GM19023 (cell line): ENCODE measurements at regions not wholly inside any gene's neighbourhood (a gene's known extent, or its start where the extent isn't known, plus 50 kb on each side); places are given as distances from the start of the nearest gene placed in this dataset.

ENCODE experiments used
- ATAC-seq: cut with Tn5 transposase; IDR thresholded peaks from one replicate; pipeline ENCODE4 v1.9.1; 2021; ENCODE audit warnings: mild to moderate bottlenecking, moderate library complexity; ENCODE audit not compliant: unreplicated experiment

DNA sequence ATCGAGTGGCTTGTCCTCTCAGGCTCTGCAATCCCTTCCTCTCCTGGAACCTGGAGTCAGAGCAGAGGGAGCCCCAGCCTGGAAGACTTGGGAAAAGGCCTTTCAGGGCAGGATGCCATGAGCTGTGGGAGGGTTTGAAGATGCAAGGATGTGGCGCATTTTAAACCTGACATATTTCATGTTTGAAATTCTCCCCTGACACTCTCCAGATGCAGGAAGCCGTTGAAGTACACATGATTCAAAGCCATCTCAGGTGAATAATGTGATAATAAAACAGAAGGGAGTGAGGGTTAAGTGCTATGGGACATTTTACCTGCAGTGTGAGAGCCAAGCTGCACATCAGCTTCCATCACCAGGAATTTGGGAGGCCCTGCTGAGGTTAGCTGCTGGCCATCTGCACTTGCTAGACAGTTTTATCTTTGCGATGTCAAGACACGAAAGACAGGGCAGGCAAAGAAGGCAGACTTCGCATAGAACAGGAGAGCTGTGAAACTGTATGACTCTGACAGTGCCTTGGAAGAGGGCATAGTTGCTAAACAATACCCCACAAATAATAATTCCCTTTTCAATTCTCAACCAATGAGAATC, 159.1 kb upstream of the GDF10 start:
- ATAC-seq = no peak

DNA sequence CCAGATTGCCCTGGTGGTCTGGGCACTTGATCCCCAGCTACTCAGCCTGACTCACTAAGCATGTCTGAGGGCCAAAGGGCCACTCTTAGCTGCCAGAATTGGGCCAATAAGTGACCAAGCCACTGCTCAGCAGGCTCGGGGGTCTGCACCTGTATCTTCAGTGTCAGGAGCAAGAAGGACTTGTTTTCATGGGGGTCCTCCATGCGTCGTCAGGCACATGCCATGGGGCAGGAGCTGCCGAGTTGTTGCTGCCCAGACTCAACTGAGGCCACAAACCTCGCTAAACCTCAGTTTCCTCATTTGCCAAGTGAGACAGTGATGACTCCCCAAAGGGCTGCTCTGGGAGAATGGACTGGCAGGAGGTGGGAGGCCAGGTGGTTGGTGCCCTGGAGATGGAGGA, 158.6 kb upstream of the GDF10 start:
- no peak for ATAC-seq

DNA sequence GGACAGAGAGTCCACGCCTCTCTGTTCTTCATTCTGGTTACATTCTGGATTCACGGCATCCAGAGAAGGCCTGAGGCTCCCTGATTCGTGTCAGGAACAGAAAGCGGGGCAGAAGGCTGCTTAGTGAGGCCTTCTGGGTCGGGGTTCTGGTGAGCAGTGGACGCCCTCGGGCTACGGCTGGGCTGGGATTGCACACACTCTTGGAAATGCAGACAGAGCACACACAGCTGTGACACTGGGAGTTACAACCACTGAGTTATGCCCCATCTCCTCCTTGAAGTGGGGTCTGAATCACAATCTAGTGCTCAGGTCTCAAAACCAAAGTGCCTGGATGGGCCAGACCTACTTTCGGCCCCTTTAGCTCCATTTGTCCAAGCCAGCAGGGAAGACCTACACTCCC, 156.9 kb upstream of the GDF10 start:
- ATAC-seq = no peak

DNA sequence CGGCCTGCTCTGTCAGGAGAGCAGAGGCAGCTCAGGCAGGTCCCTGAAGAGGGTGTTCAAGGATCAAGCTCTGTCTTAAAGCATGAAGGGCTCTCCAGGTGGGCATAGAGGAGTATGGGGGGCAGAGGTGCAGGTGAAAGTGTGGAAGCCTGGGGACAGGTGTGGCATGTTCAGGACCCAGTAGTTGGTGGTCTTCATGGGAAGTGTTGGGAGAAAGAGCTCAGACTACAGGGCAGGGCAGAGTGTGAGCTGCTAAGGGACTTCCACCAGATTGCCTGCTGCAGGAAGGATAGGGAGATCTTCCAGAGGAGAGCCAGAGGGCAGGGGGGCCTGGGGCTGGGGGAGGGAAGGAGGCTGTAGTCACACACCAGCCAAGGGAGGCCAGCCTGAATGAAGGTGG, 156.5 kb upstream of the GDF10 start:
- no peak for ATAC-seq

DNA sequence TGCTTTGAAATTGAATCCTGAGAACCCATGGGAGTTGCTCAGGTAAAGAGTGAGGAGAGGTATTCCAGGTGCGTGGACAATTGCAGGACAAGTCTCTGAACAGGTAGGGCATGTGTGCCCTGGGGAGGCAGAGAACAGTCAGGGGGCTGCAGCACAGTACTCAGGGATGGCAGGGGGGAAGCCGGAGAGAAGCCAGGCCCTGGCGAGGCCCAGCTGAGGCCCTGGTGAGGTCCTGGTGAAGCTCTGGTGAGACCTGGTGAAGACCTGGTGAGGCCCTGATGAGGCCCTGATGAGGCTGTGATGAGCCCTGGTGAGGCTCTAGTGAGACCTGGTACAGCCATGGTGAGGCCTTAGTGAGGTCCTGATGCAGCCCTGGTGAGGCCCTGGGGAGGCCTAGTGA, 155.5 kb upstream of the GDF10 start:
- ATAC-seq = no peak

DNA sequence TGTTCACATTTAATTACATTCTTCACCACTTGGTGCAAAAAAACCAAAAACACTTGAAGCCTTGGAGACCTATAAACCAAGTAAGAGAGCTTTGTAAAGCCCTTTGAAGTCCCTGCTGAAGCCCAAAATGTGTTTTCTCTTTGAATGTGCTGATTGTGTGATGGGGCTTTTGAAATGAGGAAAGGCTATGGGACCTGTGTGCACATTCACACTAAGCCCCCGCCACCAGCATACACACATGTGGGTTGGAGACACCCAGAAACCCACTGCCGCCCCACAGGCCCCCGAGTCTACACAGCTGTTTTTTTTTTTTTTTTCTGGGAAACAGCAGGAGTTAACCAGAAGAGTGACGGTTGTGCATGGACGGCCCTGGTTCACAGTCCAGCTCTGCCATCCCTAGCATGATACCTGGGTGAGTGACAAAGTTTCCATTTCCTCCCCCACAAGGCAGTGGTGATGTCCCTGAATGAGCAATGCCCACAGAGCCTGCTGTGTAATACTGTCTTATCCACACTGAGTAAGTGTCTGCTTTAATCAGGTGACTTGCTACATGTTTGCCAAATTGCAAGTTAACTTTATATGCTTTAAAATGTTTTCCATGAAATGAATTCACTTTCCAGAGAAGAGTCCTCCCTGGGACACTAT, 154.6 kb upstream of the GDF10 start:
- no peak for ATAC-seq

DNA sequence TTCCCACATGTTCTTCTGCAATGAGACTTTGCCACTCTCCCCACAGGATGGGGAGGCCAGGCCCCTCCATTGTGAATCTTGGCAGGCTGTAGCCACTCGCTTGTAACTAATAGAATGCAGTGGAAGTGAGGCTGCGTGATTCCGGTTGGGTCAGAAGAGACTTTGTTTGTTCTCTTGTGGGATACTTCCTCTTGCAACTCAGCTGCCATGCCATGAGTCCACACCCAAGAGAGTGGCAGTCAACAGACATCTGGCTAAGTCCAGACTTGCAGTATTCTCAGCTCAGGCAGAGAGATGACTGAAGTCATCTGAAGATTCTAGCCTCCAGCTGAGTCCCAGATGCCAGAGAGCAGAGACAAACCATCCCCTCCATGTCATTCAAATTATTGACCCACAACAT, 153.4 kb upstream of the GDF10 start:
- ATAC-seq = no peak

DNA sequence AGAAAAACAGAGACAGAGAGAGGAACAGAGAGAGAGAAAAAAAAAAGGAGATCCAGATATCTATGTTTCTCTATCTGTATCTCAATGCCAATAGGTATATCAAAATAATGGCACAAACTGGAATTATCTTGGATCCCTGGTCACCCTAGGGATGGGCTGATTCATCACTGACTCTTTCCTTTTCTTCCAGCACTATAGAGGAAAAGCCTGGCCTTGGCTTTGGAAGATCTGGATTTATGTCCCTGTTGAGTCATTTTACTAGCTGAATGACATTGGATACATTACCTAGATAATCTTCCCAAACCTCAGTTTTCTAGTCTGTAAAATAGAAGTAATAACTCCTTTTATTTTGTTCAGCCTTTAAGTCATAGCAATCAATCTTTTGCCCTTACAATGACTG, 152.8 kb upstream of the GDF10 start:
- ATAC-seq = no peak

DNA sequence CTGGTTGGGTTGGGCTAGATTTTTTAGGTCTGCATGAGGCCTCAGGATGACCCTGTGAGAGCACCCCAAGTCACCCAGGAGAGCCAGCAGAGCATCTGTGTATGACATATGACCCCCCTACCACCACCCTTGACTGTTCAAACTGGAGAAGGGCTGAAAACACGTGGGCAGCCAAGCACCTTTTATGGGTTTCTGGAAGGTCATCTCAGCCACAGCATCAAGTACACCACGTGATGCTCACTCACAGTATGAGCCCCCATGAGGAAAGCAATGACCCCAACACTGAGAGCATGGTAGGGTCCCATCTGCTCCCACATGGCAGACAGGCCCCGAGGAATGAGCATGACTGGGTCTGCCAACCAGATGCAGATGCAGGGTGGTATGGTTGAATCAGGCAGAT, 149.4 kb upstream of the GDF10 start:
- no peak for ATAC-seq

DNA sequence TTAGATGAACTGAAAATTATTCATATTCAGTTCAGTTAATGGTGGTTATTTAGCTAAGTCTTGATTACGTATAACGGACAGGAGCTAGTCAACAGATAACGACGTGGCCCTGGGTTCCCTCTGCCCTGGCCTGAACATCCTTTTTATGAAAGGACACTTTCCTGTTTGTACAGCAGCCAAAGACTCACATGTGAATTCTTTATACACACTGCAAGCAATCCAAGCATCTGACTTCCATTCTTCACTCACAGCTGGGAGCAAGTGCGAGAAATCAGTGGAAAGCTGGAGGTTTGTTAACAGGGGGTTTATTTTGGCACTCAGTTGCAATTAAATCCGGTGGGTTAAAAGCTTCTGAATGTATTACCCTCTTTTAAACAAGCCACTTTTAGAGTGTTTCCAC, 148.1 kb upstream of the GDF10 start:
- no peak for ATAC-seq

DNA sequence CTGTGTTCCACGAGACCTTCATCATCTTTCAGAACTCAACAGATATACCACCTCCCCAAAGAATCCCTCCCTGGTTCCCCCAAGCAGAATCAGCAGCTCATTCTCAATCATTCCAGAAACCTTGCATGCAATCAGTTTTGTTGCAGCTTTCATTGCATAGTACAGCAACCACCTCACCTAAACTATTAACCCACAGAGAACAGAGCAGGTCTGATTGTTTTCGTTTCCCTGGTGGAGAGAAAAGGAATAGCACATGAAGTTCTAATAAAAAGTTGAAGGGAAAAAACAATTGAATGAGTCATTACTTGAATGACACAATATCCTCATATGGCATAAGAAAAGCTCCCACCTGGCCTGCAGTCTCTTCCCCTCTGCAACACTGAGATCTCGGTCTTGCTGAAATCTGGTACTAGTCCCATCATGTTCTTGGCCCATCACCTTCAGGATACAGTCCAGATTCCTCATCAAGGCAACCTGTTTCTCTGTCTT, 147.1 kb upstream of the GDF10 start:
- no peak for ATAC-seq

DNA sequence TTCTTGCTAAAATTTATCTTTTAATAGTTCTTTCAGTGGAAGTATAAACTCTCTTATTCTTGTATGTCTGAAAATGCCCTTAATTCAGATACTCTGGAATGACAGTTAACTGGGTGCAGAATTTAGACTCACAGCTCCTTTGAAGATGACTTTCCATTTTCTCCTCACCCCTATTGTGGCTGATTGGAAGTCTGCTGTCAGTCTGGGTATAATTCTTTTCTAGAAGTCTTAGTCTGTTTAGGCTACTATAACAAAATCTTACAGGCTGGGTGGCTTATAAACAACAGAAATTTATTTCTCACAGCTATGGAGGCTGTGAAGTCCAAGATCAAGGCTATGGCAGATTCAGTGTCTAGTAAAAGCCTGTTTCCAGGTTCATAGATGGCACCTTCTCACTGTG, 145.2 kb upstream of the GDF10 start:
- no peak for ATAC-seq

DNA sequence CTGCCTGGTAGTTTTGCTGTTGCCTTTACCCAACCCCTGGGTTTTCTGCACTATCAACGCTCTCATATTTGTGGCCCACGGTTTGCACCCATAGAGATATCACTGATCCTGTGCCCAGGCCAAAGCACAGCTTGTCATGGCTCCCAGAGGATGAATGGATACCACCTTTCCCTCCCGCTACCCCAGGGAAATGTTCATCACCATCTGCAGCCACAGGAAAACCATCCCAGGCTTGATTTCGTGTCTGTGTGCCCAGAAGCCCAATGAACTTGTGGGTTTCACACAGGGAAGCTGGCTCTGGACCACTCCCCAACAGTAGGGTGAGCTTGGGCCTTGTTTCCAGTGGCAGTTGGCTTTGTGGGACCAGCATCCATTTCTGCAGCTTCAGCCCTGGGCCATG, 143.1 kb upstream of the GDF10 start:
- ATAC-seq = no peak

DNA sequence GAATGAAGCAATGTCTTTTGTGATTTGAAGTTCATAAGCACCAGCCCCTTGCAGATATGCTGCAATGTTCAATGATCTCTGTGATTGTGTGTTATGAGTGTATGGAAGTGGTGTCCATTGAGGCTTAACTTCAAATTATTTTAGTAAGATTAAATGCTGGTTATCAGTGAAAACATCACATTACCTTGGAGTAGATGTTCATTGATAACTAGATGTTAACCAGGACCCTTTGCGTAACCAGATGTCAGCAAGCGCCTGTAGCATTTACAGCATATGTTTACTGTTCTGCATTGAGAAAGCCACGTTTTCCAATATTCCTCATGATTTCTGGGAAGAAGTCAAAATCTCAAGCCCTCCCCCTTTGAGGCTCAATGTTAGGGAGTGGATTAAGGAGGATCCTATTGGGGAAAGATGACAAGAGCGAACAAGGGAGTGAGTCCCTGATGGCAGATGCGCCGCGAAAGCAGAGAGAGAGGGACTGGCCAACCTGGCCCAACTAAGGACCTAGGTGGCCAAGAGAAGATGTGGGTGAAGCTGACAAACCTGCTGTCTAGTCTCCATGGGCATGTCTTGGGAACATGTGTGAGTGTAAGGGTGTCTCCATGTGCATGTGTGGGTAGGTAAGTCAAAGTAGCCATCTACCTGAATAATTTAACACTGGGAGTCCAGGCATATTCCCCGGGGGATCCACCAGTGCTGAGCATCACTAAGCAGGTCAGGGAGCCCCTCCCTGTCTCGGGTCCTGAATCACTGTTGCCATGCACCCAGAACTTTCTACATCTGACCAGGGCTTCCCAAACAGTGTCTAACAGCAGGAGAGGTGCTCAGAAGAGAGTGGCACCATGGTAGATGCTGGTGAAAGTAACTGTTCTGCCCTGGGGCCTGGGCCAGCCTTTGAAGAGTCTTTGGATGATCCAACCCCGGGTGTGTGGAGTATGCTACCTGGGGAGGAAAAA, 141.6 kb upstream of the GDF10 start:
- ATAC-seq = no peak

DNA sequence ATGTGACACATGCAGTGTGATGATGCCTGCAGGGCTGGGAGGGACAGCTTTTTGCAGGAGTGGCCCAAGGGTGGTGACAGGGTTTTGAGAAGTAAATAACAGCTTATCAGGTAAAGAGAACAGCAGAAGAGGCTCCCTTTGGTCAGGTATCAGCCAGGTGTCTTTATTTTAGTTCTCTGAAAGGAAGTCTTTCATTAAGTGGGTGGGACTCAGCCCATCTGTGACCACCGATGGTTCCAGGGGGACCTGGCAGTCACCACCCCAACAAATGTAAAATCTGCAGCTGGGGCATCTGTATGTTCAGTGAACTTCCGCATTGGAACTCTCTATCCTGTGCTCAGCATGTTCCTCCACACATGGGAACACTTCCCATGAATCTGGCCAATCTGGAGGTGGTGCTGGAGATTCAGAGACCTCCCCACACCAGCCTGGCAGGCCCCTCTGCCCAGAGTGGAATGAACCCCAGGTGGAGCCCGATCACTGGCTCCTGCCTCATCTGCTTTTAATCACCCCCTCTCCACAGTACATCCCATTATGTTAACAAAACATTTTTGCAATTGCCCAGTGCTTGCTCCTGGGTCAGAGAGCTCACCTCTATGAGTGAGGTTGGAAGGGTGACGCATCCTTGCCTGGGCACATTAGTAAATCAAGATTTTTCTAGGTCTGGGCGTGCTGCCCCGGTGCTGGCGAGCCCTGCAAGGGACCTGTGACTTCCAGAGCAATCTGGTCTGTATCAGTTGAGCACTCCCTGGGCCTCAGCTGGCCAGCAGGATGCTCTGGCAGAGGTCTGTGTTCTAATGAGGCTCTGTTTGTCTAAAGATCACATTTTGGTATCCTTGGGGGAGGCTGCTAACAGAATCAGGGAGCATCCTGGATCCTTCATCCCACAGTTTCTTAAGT, 140.4 kb upstream of the GDF10 start:
- ATAC-seq = no peak

DNA sequence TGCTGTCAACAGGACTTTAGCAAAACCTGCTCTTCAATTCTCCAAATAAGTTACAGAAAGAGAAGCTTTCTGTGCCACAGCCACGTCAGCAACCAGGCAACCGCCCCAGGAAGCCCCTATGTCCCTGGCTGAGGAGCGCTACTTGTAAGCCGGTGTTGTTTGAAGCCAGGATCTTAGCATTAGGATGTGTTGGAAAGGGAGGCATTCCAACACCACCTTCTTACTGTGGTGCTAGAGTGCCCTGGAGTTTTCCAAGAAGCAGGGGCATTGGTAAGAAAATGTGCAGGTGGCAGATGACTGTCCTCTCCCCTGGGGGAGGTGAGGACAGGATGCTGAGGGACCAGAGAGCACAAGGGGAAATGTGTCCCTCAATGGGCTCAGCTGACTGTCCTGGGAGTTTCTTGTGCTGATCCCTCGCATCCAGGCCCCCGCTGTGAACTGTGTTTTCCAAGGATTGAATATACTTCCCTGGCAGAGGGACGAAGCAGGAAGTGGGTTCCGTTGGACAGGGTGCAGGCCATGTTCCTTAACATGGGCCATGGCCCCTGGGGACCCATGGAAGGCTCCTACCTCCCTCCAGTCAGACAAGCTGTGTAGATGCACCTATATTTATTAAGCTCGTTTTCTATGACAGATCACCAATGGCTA, 139.6 kb upstream of the GDF10 start:
- no peak for ATAC-seq

DNA sequence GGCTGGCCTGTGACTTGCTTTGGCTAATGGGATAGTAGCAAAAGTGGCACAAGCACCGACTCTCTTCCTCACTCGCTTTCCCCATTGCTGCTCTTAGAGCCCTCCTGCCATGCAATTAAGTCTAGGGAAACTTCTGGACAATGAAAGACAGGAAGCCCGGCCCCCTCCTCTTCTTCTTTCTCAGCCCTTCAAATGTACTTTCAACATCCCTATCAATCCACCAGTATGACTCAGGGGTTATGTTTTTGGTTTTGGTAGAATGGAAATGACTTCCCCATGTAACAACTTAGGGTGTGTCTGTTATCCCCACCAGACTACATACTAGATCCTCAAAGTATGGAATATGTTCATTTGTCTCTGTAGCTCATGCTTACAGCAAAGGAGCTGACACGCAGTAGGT, 139.0 kb upstream of the GDF10 start:
- no peak for ATAC-seq

DNA sequence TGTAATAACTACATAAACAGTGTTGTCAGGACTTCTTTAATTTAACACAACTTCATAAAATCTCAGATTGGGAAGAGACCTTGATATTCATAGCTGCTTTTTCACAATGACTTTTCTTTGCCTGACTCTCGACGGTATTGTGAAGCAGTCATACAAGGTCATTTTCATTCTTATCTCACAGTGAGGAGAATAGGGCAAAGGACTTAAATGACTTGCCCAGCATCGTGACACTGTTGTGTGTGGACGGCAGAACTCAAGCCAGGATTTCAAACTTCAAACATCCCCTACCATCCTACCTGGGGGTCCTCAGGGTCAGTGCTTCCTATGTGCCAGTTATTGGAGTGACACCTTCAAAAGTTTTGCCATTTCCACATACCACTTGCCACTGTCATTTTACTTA, 138.5 kb upstream of the GDF10 start:
- no peak for ATAC-seq

DNA sequence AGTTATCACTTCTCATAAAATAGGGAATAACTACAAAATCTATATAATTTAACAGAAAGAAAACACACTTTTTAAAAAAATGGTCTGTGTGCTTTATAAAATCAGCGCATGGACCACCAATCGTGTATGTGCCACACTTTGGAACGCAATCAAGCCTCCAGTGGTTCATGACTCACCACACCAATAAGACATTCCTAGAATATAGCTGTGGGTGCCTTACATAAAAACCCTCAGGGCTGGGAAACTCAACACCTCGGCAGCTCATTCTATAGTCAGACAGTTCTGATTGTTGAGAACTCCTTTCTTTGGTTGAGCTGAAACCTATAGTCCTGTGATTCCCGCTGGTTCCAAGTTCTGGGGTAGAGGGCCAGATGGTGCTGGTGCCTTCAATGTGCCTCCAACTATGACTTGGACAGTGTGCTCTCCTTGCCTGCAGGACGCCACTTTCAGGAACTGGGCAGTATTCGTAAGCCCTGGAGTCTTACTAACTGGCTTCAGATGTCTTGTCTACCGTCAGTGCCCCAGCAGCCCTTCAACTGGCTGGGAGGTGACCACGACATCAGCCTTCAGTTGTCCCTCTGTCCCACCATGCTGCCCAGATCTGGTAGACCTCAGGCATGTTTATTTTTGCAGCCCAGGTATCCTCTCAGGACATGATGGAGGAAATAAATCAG, 135.7 kb upstream of the GDF10 start:
- no peak for ATAC-seq

DNA sequence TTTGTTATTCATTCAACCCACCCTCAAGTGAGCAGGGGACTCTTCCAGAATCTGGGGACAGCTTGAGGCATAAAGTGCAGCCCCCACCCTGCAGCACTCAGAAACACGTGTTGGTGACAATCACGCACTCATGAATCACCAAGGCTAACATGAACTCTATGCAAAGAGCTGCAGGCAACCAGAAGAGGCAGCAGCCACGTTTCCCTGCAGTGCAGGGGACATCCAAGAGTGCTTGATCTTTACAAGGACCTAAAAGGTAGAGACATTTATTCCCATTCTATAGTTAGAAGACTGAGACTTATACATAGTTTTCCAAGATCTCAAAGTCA, 135.2 kb upstream of the GDF10 start:
- no peak for ATAC-seq
